Spleen (tissue), 11 donors: ENCODE measurements at regions not wholly inside any gene's neighbourhood (a gene's known extent, or its start where the extent isn't known, plus 50 kb on each side); places are given as distances from the start of the nearest gene placed in this dataset.
A peak's percentile ranks its signal among the peaks of the same experiment; 100 is the strongest.

Experiments used
- DNase-seq: peaks from one replicate; pipeline ENCODE4 v3.0.0-alpha.2; 2020
- H3K27ac ChIP-seq, 8 donors: fragments of 200-600 bp; sonication (generic) in 7 of 8; 1 replicate in 4 of 8; 2 replicates in 4 of 8; pipeline versions ENCODE4 v1.5.0 to v1.8.0; 2016 to 2021; ENCODE audit warnings: inconsistent platforms in 4 of 8, mild to moderate bottlenecking in 4 of 8, moderate library complexity in 1 of 8
- H3K27me3 ChIP-seq, 7 donors: fragments of 200-600 bp; sonication (generic) in 6 of 7; replicated peaks in 1 of 7; 1 replicate in 4 of 7; 2 replicates in 3 of 7; pipeline versions ENCODE4 v1.5.0 to v1.8.0; 2016 to 2021; ENCODE audit warnings: inconsistent platforms in 3 of 7, mild to moderate bottlenecking in 1 of 7
- H3K36me3 ChIP-seq, 6 donors: fragments of 200-600 bp; sonication (generic) in 5 of 6; 1 replicate in 4 of 6; 2 replicates in 2 of 6; pipeline versions ENCODE4 v1.5.0 to v1.8.0; 2016 to 2021; ENCODE audit warnings: inconsistent platforms in 2 of 6
- H3K4me1 ChIP-seq, 6 donors: fragments of 200-600 bp; sonication (generic) in 5 of 6; 1 replicate in 3 of 6; 2 replicates in 3 of 6; pipeline versions ENCODE4 v1.5.0 to v1.8.0; 2016 to 2021; ENCODE audit warnings: inconsistent platforms in 3 of 6
- H3K4me3 ChIP-seq, 8 donors: fragments of 200-600 bp; sonication (generic) in 7 of 8; 1 replicate in 4 of 8; 2 replicates in 4 of 8; pipeline versions ENCODE4 v1.5.0 to v1.8.0; 2016 to 2021; ENCODE audit warnings: inconsistent platforms in 4 of 8, mild to moderate bottlenecking in 4 of 8, moderate library complexity in 2 of 8
- H3K9me3 ChIP-seq, 8 donors: fragments of 200-600 bp; sonication (generic) in 7 of 8; 1 replicate in 4 of 8; 2 replicates in 4 of 8; pipeline versions ENCODE4 v1.5.0 to v1.8.0; 2016 to 2021; ENCODE audit warnings: inconsistent platforms in 4 of 8
- POLR2A ChIP-seq, 3 donors: fragments of 450-650 bp; IDR thresholded peaks; one replicate each; pipeline ENCODE4 v1.5.1; 2017; ENCODE audit warnings: antibody characterized with exemption in 3 of 3, mild to moderate bottlenecking in 1 of 3
- POLR2AphosphoS5 ChIP-seq, 3 donors: sonication (generic); formaldehyde crosslinking; IDR thresholded peaks; one replicate each; pipeline ENCODE4 v1.5.1; 2017; ENCODE audit warnings: antibody characterized with exemption in 3 of 3
- WGBS, 5 donors: extraction: QIAGEN DNeasy Blood & Tissue Kit in 3 of 5; methylation state at CpG; one replicate each; pipeline versions ENCODE4 v1.1.5 to v1.1.7; 2013 to 2018; 5-methylcytosine and 5-hydroxymethylcytosine counted together
- intact Hi-C: fragments of 100-400 bp; cut with DNase I; formaldehyde crosslinking; loops from one replicate; pipeline ENCODE4 v1.15.0; 2023; ENCODE audit warnings: low total_unique reads
- TF ChIP-seq, protein P1 (sequence below), 11 experiments: fragments of 200-600 bp in 7 of 11; fragments of 450-650 bp in 4 of 11; sonication (generic) in 4 of 11; IDR thresholded peaks in 8 of 11; conservative IDR thresholded peaks in 3 of 11; 1 replicate in 7 of 11; 2 replicates in 4 of 11; pipeline versions ENCODE4 v1.4.0 to v1.8.0; 2016 to 2021; ENCODE audit warnings: antibody characterized with exemption in 11 of 11, inconsistent platforms in 4 of 11, mild to moderate bottlenecking in 1 of 11
- donor health status: healthy with polysubstance abuse.
- donor health status: DM: no; HTN: no; CAD: no; lungs with moderate emphysema.
- donor health status: DM: no; HTN: no; CAD: no.
- donor health status: Bipolar disorder and iron deficiency.
- donor health status: healthy.
- donor health status: DM: no; HTN: no; CAD: no.
- donor health status: DM: yes; HTN: yes; CAD: no.

DNA sequence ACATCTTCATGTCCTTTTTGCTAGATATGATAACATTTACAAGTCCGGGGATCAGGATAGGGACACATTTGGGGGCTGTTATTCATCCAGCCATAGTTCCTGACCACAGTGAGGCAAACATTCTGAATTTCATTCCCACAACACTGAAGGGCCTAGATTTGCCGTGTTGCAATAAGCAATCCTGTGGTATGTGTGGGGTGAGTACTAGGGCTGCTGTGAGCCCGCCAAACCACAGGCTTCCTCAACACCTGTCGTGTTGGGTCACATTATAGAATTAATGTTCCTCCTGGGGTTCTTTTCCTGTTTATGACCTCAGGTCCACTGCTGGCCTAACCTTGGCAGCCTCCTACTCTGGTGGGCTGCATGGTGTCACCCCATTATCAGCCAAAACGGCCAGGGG, 119.2 kb downstream of the TBC1D30 start:
- TF ChIP-seq POLR2AphosphoS5 (IDR thresholded peaks at IDR 0.05): no peak
- TF ChIP-seq, protein P1, sequence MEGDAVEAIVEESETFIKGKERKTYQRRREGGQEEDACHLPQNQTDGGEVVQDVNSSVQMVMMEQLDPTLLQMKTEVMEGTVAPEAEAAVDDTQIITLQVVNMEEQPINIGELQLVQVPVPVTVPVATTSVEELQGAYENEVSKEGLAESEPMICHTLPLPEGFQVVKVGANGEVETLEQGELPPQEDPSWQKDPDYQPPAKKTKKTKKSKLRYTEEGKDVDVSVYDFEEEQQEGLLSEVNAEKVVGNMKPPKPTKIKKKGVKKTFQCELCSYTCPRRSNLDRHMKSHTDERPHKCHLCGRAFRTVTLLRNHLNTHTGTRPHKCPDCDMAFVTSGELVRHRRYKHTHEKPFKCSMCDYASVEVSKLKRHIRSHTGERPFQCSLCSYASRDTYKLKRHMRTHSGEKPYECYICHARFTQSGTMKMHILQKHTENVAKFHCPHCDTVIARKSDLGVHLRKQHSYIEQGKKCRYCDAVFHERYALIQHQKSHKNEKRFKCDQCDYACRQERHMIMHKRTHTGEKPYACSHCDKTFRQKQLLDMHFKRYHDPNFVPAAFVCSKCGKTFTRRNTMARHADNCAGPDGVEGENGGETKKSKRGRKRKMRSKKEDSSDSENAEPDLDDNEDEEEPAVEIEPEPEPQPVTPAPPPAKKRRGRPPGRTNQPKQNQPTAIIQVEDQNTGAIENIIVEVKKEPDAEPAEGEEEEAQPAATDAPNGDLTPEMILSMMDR (IDR thresholded peaks at IDR 0.05 in 8 of 11, conservative IDR thresholded peaks at IDR 0.05 in 3 of 11): no peak
- TF ChIP-seq POLR2A (IDR thresholded peaks at IDR 0.05): no peak
- H3K27ac ChIP-seq: no peak overlapping the region
- no peaks in the 10 kb centered on the region for H3K36me3 ChIP-seq
- 16 to 52% (median 24%) methylated on average over 5 of the region's 5 CpGs for WGBS, 5 donors
- H3K4me1 ChIP-seq: no peaks in the 10 kb centered on the region
- no peak overlapping the region for H3K4me3 ChIP-seq
- peaks cover 0 to 5% (median 0%) of the 10 kb centered on the region in 7 donors for H3K27me3 ChIP-seq
- intact Hi-C loops: no loop called here
- H3K9me3 ChIP-seq: no peaks in the 10 kb centered on the region
- DNase-seq: no peak

DNA sequence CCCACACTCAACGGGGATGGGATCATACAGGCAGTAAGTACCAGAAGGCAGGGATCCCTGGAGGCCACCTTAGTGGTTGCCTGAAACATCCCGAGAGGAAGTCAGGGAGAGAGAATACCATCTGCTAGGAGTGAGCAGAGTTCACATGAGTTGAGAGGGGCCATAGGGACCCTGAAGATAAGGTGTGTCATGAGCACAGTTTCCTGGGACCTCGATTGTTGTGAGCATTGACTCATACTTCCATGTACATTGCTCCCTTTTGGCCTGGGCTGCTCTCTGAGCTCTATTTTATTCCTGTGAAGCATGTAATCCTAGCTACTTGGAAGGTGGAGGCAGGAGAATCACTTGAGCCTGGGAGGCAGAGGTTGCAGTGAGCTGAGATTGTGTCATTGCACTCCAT, 120.5 kb downstream of the TBC1D30 start:
- H3K4me1 ChIP-seq: no peaks in the 10 kb centered on the region
- TF ChIP-seq POLR2AphosphoS5 (IDR thresholded peaks at IDR 0.05) (no peak), POLR2A (IDR thresholded peaks at IDR 0.05) (no peak)
- TF ChIP-seq, protein P1 (IDR thresholded peaks at IDR 0.05 in 8 of 11, conservative IDR thresholded peaks at IDR 0.05 in 3 of 11): no peak
- 64 to 84% (median 79%) methylated on average over 3 of the region's 3 CpGs for WGBS, 5 donors
- H3K27ac ChIP-seq: no peak overlapping the region
- intact Hi-C loops: no loop called here
- no peak for DNase-seq
- H3K9me3 ChIP-seq: no peaks in the 10 kb centered on the region
- H3K36me3 ChIP-seq: no peaks in the 10 kb centered on the region
- H3K27me3 ChIP-seq: peaks cover 0 to 7% (median 0%) of the 10 kb centered on the region in 7 donors
- H3K4me3 ChIP-seq: no peak overlapping the region

DNA sequence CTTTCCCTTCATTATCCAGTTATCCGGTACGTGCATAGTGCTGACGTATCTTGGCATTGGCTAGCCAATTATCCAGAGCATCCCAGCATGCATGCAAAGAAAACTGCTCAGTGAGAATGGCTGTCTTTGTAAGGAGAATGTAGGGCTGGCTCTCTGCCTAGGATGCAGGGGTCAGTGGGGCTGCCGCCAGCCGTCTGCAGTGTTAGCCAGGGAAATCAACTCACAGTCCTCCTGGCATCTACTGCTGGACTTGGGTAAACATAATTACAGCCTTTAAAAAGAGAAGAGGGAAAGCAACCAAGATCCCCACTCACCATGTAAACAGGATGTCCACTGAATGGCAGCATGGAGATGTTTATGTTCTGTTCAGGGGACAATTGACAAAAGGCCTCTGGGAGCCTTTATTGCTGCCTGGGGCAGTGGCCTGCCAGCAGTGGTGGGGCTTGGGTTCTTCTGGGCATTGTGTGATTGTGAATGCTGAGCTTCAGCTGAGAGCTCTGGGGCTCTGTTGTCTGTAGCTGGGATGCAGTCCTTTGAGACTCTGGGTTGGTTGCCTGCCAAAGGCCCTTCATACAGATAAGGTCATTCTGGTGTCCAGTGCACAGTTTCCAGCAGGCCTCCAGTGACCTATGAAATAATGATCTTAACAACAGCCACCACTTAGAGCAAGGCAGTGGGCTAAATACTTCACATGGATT, 121.8 kb downstream of the TBC1D30 start:
- intact Hi-C loops: no loop called here
- TF ChIP-seq, protein P1 (IDR thresholded peaks at IDR 0.05 in 8 of 11, conservative IDR thresholded peaks at IDR 0.05 in 3 of 11): no peak
- TF ChIP-seq POLR2A (IDR thresholded peaks at IDR 0.05) (no peak), POLR2AphosphoS5 (IDR thresholded peaks at IDR 0.05) (no peak)
- H3K27me3 ChIP-seq: peaks cover 0 to 7% (median 0%) of the 10 kb centered on the region in 7 donors
- peak overlapping the region in 1 of 8 donors; percentile 22 for H3K27ac ChIP-seq
- H3K4me1 ChIP-seq: no peaks in the 10 kb centered on the region
- no peaks in the 10 kb centered on the region for H3K36me3 ChIP-seq
- no peak overlapping the region for H3K4me3 ChIP-seq
- H3K9me3 ChIP-seq: no peaks in the 10 kb centered on the region
- WGBS, 5 donors: 53 to 79% (median 65%) methylated on average over 5 of the region's 5 CpGs
- no peak for DNase-seq

DNA sequence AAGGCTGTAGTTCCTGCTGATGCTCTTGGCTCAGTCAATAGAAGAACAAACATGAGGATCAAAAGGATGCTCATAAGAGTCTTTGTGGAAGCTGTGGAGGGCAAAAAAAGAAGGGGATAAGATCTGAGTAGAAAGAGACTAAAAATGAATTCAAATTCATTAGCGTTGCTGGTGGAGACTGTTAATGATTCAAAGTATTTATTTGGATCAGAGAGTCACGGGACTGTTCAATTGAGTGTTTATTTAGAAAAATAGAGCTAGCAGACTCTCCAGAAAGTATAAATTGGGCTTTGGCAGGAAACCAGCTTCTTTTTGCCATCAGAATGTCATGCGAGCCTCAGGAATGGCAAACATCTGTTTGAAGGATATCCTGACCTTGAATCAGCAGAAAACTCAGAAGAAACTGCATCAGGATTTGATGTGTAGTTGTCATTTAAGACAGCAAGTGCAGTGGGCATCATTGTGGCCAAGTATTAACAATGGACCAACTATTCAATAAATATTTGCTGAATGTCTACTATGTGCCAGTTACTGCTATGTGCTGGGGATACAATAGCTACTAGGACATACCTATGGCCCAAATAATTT, 126.4 kb downstream of the TBC1D30 start:
- Histone ChIP-seq H3K36me3 (no peaks in the 10 kb centered on the region), H3K27me3 (peaks cover 0 to 14% (median 0%) of the 10 kb centered on the region in 7 donors), H3K27ac (no peak overlapping the region), H3K4me3 (no peak overlapping the region), H3K9me3 (no peaks in the 10 kb centered on the region), H3K4me1 (no peaks in the 10 kb centered on the region)
- no peak for DNase-seq
- 23 to 41% (median 26%) methylated on average over 3 of the region's 3 CpGs for WGBS, 5 donors
- no peak for TF ChIP-seq POLR2A (IDR thresholded peaks at IDR 0.05)
- TF ChIP-seq, protein P1 (IDR thresholded peaks at IDR 0.05 in 8 of 11, conservative IDR thresholded peaks at IDR 0.05 in 3 of 11): no peak
- TF ChIP-seq POLR2AphosphoS5 (IDR thresholded peaks at IDR 0.05): no peak
- intact Hi-C loops: no loop called here
